Bone marrow (tissue), 2 donors: ENCODE measurements at regions not wholly inside any gene's neighbourhood (a gene's known extent, or its start where the extent isn't known, plus 50 kb on each side); places are given as distances from the start of the nearest gene placed in this dataset.
"Not testable (repeated sequence)": the region's sequence is repeated elsewhere in the genome, so short reads cannot be mapped to it uniquely, and the experiment has no call there.

ENCODE experiments used
- DNase-seq, 2 donors: peaks; one replicate each; lab custom pipeline; 2025; lab: John Stamatoyannopoulos, UW

GRCh38 chr1:196090226-196090625 is 518.0 kb downstream of the KCNT2 start:
- no peak for DNase-seq

GRCh38 chr1:196088541-196088940 is 519.7 kb downstream of the KCNT2 start:
- DNase-seq, result no peak

- no peak for DNase-seq
Measured at GRCh38 chr1:196078691-196079090, 529.5 kb downstream of the KCNT2 start.

GRCh38 chr1:196075621-196076020 is 532.6 kb downstream of the KCNT2 start:
- no peak for DNase-seq

- DNase-seq, result no peak
Measured at GRCh38 chr1:196074182-196074581, 534.1 kb downstream of the KCNT2 start.

GRCh38 chr1:196071447-196071846 is 536.8 kb downstream of the KCNT2 start:
- DNase-seq, result no peak

GRCh38 chr1:196070940-196071339 is 537.3 kb downstream of the KCNT2 start:
- DNase-seq, result no peak

GRCh38 chr1:196063952-196064351 is 544.3 kb downstream of the KCNT2 start:
- no peak for DNase-seq

- no peak for DNase-seq
Measured at GRCh38 chr1:196063294-196063693, 544.9 kb downstream of the KCNT2 start.

GRCh38 chr1:196060539-196060938 is 547.7 kb downstream of the KCNT2 start:
- no peak for DNase-seq

GRCh38 chr1:196059210-196059609 is 549.0 kb downstream of the KCNT2 start:
- no peak for DNase-seq

- DNase-seq, result no peak
Measured at GRCh38 chr1:196056966-196057365, 551.3 kb downstream of the KCNT2 start.

GRCh38 chr1:196049407-196049806 is 558.8 kb downstream of the KCNT2 start:
- DNase-seq, result no peak

- no peak for DNase-seq
Measured at GRCh38 chr1:196043268-196043667, 565.0 kb downstream of the KCNT2 start.

GRCh38 chr1:196034080-196034706 is 574.0 kb downstream of the KCNT2 start:
- DNase-seq, result no peak

GRCh38 chr1:196031387-196031786 is 576.9 kb downstream of the KCNT2 start:
- not testable (repeated sequence) for DNase-seq

- DNase-seq, result no peak
Measured at GRCh38 chr1:196030455-196030854, 577.8 kb downstream of the KCNT2 start.

- no peak for DNase-seq
Measured at GRCh38 chr1:196029410-196029809, 578.8 kb downstream of the KCNT2 start.

- no peak for DNase-seq
Measured at GRCh38 chr1:196027127-196027526, 581.1 kb downstream of the KCNT2 start.

- not testable (repeated sequence) for DNase-seq
Measured at GRCh38 chr1:196021174-196021573, 587.1 kb downstream of the KCNT2 start.

- no peak for DNase-seq
Measured at GRCh38 chr1:196009362-196009761, 598.9 kb downstream of the KCNT2 start.

GRCh38 chr1:196007763-196008162 is 600.5 kb downstream of the KCNT2 start:
- DNase-seq, result no peak

GRCh38 chr1:196005426-196005825 is 602.8 kb downstream of the KCNT2 start:
- DNase-seq, result no peak

GRCh38 chr1:196004388-196004787 is 603.9 kb downstream of the KCNT2 start:
- DNase-seq, result not testable (repeated sequence)
